Right lobe of liver (tissue), 4 donors: ENCODE measurements at regions not wholly inside any gene's neighbourhood (a gene's known extent, or its start where the extent isn't known, plus 50 kb on each side); places are given as distances from the start of the nearest gene placed in this dataset.

Source experiments
- POLR2A ChIP-seq: fragments of 450-650 bp; IDR thresholded peaks from one replicate; pipeline ENCODE4 v1.6.1; 2017; ENCODE audit warnings: antibody characterized with exemption, mild to moderate bottlenecking
- TF ChIP-seq, protein P1 (sequence below), 4 donors: fragments of 200-600 bp in 3 of 4; fragments of 450-650 bp in 1 of 4; IDR thresholded peaks; one replicate each; pipeline versions ENCODE4 v1.5.1 to v1.8.0; 2016 to 2022; ENCODE audit warnings: antibody characterized with exemption in 4 of 4, mild to moderate bottlenecking in 2 of 4
- donor health status: DM: no; HTN: no; CAD: no.
- donor health status: DM: no; HTN: no; CAD: no.
- donor health status: DM: no; HTN: yes; CAD: no.

DNA sequence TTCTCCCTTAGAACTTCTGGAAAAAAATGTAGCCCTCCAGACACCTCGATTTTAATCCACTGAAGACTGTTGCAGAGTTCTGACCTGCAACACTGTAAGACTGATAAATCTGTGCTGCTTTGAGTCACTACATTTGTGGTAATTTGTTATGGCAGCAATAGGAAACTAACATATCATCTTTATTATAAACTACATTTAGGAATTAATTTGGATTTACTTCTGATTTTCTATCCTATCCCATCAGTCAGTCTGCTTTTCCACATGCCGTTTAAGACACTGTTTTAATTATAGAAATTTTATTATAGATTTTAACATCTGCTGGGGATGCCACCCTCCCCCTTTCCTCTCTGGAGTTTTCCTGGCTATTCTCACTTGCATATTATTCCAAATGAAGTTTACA is 375.2 kb downstream of the DUSP6 start:
- TF ChIP-seq, protein P1, sequence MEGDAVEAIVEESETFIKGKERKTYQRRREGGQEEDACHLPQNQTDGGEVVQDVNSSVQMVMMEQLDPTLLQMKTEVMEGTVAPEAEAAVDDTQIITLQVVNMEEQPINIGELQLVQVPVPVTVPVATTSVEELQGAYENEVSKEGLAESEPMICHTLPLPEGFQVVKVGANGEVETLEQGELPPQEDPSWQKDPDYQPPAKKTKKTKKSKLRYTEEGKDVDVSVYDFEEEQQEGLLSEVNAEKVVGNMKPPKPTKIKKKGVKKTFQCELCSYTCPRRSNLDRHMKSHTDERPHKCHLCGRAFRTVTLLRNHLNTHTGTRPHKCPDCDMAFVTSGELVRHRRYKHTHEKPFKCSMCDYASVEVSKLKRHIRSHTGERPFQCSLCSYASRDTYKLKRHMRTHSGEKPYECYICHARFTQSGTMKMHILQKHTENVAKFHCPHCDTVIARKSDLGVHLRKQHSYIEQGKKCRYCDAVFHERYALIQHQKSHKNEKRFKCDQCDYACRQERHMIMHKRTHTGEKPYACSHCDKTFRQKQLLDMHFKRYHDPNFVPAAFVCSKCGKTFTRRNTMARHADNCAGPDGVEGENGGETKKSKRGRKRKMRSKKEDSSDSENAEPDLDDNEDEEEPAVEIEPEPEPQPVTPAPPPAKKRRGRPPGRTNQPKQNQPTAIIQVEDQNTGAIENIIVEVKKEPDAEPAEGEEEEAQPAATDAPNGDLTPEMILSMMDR (IDR thresholded peaks at IDR 0.05), result no peak
- TF ChIP-seq POLR2A, result no peak
